ENCODE measurements at regions not wholly inside any gene's neighbourhood (a gene's known extent, or its start where the extent isn't known, plus 50 kb on each side); places are given as distances from the start of the nearest gene placed in this dataset.

DNA sequence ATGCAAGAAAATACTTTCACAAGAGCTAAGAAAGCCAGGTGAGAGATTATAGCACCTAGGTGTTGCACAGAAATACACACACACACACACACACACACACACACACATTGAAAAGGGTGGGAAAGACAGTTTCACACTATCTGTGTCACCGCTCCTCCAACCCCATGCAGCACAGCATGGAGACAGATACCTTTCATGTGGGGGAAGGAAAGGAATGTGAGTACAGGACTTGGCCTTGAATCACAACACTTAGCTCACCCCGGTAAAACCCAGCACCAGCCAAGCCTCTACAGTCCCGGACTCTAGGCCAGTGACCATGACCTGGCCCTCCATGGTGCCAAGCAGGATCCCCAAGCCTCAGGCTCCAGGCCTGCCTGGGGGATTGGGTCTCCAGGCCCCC, 462.0 kb upstream of the SPRY2 start:
- Histone ChIP-seq H4K91ac (ENCODE audit: insufficient read depth, low read depth, low read length) (no peak overlapping the region), H3K14ac (replicated peaks; ENCODE audit: low read depth, low read length) (no peak overlapping the region), H3K36me3 (ENCODE audit: control insufficient read depth, insufficient read depth, low read length) (no peaks in the 10 kb centered on the region), H3K56ac (ENCODE audit: extremely low read depth, insufficient read depth, low read length) (no peak overlapping the region), H2AFZ (replicated peaks; ENCODE audit: low read length, poor library complexity) (no peak overlapping the region), H4K8ac (ENCODE audit: low read depth in 2 of 2, low read length in 2 of 2) (no peak overlapping the region), H3K9me3 (ENCODE audit: control insufficient read depth, insufficient read depth, low read length) (peaks cover 6% of the 10 kb centered on the region), H2AK9ac (replicated peaks; ENCODE audit: low read depth, low read length, poor library complexity) (no peak overlapping the region), H3K4me2 (ENCODE audit: low read depth, low read length) (no peak overlapping the region), H4K5ac (ENCODE audit: low read depth, low read length) (no peak overlapping the region), H2BK15ac (ENCODE audit: low read depth, low read length) (no peak overlapping the region), H3K9me1 (ENCODE audit: insufficient read depth, low read length) (no peaks in the 10 kb centered on the region), H3K27me3 (ENCODE audit: control insufficient read depth, insufficient read depth, low read length) (no peaks in the 10 kb centered on the region), H3K9ac (ENCODE audit: low read depth, low read length) (no peak overlapping the region), H3K27ac (ENCODE audit: insufficient read depth, low read length) (no peak overlapping the region), H3K23ac (ENCODE audit: low read depth, low read length) (no peak overlapping the region), H3K4ac (ENCODE audit: low read depth, low read length) (no peak overlapping the region), H2BK120ac (ENCODE audit: low read depth, low read length) (no peak overlapping the region), H3K4me1 (ENCODE audit: control insufficient read depth, insufficient read depth, low read length) (no peaks in the 10 kb centered on the region), H3K18ac (ENCODE audit: low read depth, low read length) (no peak overlapping the region), H3K79me1 (ENCODE audit: low read depth in 1 of 2, low read length in 2 of 2) (no peaks in the 10 kb centered on the region), H2AK5ac (ENCODE audit: low read depth, low read length) (no peak overlapping the region), H4K20me1 (ENCODE audit: insufficient read depth, low read length) (no peaks in the 10 kb centered on the region), H2BK20ac (ENCODE audit: low read depth, low read length) (no peak overlapping the region), H3K4me3 (ENCODE audit: insufficient read depth, low read depth, low read length) (no peak overlapping the region), H2BK5ac (ENCODE audit: low read depth, low read length, poor library complexity, severe bottlenecking) (no peak overlapping the region)
- TF ChIP-seq RCOR1 (IDR thresholded peaks at IDR 0.05; ENCODE audit: insufficient replicate concordance, low read length), result no peak
- TF ChIP-seq MAFK (IDR thresholded peaks at IDR 0.05; ENCODE audit: low read depth, low read length), result no peak
- no peak for TF ChIP-seq FOS (IDR thresholded peaks at IDR 0.05; ENCODE audit: low read depth, low read length)
- no peak for TF ChIP-seq MAZ (IDR thresholded peaks at IDR 0.05; ENCODE audit: borderline replicate concordance, low read depth, low read length)
- TF ChIP-seq BHLHE40 (IDR thresholded peaks at IDR 0.05; ENCODE audit: low read depth, low read length), result no peak
- TF ChIP-seq SMC3 (IDR thresholded peaks at IDR 0.05; ENCODE audit: low read depth, low read length), result no peak
- TF ChIP-seq NFE2L2 (IDR thresholded peaks at IDR 0.05; ENCODE audit: low read depth, low read length), result no peak
- no peak for TF ChIP-seq CHD1 (IDR thresholded peaks at IDR 0.05; ENCODE audit: low read depth, low read length)
- TF ChIP-seq, protein P1, sequence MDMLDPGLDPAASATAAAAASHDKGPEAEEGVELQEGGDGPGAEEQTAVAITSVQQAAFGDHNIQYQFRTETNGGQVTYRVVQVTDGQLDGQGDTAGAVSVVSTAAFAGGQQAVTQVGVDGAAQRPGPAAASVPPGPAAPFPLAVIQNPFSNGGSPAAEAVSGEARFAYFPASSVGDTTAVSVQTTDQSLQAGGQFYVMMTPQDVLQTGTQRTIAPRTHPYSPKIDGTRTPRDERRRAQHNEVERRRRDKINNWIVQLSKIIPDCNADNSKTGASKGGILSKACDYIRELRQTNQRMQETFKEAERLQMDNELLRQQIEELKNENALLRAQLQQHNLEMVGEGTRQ (IDR thresholded peaks at IDR 0.05; ENCODE audit: low read depth, low read length), result no peak
- intact Hi-C loops (cut with micrococcal nuclease) (no loop called here), in situ Hi-C loops (cut with MboI; ENCODE audit: low sequenced_read_pairs) (no loop called here), dilution Hi-C loops (cut with HindIII; ENCODE audit: low sequenced_read_pairs, unreplicated experiment) (no loop called here)
- ChIA-PET POLR2A (ENCODE audit: unreplicated experiment) (no interaction called here), CTCF (no interaction called here)
- DNase-seq (no peak), ATAC-seq (ENCODE audit: low read depth) (no peak)
- WGBS, 2 experiments (ENCODE audit: extremely low coverage in 2 of 2, insufficient read length in 1 of 2), result no CpG with 5 or more reads among the region's 3 CpGs
- no TSS peak for BruUV-seq (replicated peaks)

Measured in IMR-90 (cell line).